Endothelial cell of umbilical vein (primary cell): ENCODE measurements at regions not wholly inside any gene's neighbourhood (a gene's known extent, or its start where the extent isn't known, plus 50 kb on each side); places are given as distances from the start of the nearest gene placed in this dataset.
"Not testable (repeated sequence)": the region's sequence is repeated elsewhere in the genome, so short reads cannot be mapped to it uniquely, and the experiment has no call there.

ENCODE experiments used
- BruUV-seq: library from RNA; stranded (reverse); fragments of 400-500 nt; replicated peaks from 2 replicates; lab custom pipeline; 2021; lab: Mats Ljungman, UMichigan
- CTCF ChIA-PET: fragments of 300-600, 350-600 bp; sonication (Branson Sonifier 250); formaldehyde crosslinking; loops from one replicate; lab custom pipeline; 2021; ENCODE audit warnings: antibody characterized with exemption, inconsistent platforms; lab: Charles Lee
- POLR2A ChIA-PET: fragments of 300-600, 350-600 bp; sonication (Branson Sonifier 250); formaldehyde crosslinking; loops from one replicate; lab custom pipeline; 2021; ENCODE audit warnings: antibody characterized with exemption, inconsistent platforms; lab: Charles Lee
- DNase-seq: peaks from one replicate; pipeline ENCODE4 v3.0.0-alpha.2; 2011; ENCODE audit warnings: low read depth, low spot score
- FAIRE-seq: peaks from 2 replicates; lab custom pipeline; 2011; peaks lifted over from hg19 to GRCh38; lab: Jason Lieb, UNC
- H2AFZ ChIP-seq: 2 replicates; pipeline ENCODE4 v1.6.0; 2012; ENCODE audit warnings: low read depth, low read length, control low read depth, inconsistent platforms
- H3K27ac ChIP-seq: 2 replicates; pipeline ENCODE4 v1.5.1; 2011; ENCODE audit warnings: low read depth, mild to moderate bottlenecking, control low read depth, low read length, moderate library complexity; ENCODE audit not compliant: insufficient read depth
- H3K27me3 ChIP-seq, 2 experiments: 2 replicates each; pipeline versions ENCODE4 v1.6.0 to v1.6.1; 2011; ENCODE audit warnings: low read length in 2 of 2, mixed read lengths in 1 of 2; ENCODE audit not compliant: control insufficient read depth in 2 of 2, insufficient read depth in 2 of 2
- H3K36me3 ChIP-seq, 2 experiments: 2 replicates in 1 of 2; 3 replicates in 1 of 2; pipeline ENCODE4 v1.5.1; 2011; ENCODE audit warnings: low read length in 2 of 2, mild to moderate bottlenecking in 1 of 2, moderate library complexity in 1 of 2; ENCODE audit not compliant: control insufficient read depth in 2 of 2, insufficient read depth in 2 of 2; ENCODE audit errors: extremely low read depth in 1 of 2
- H3K4me1 ChIP-seq: 3 replicates; pipeline ENCODE4 v1.5.1; 2011; ENCODE audit warnings: mild to moderate bottlenecking, low read length; ENCODE audit not compliant: control insufficient read depth, insufficient read depth; ENCODE audit errors: extremely low read depth
- H3K4me2 ChIP-seq: 2 replicates; pipeline ENCODE4 v1.6.1; 2011; ENCODE audit warnings: low read length, control low read depth, mixed read lengths; ENCODE audit not compliant: insufficient read depth
- H3K4me3 ChIP-seq, 3 experiments: fragments of 200-600 bp in 1 of 3; sonication (generic), shearing (Covaris generic) in 1 of 3; replicated peaks in 1 of 3; 2 replicates each; pipeline ENCODE4 v1.5.1; 2011 to 2016; ENCODE audit warnings: control low read depth in 3 of 3, low read length in 3 of 3, mild to moderate bottlenecking in 2 of 3, inconsistent platforms in 1 of 3, low read depth in 1 of 3, moderate library complexity in 1 of 3; ENCODE audit not compliant: insufficient read depth in 1 of 3
- H3K79me2 ChIP-seq: 2 replicates; pipeline ENCODE4 v1.6.0; 2012; ENCODE audit warnings: low read length, inconsistent platforms; ENCODE audit not compliant: control insufficient read depth, insufficient read depth
- H3K9ac ChIP-seq: replicated peaks from 2 replicates; pipeline ENCODE3; 2011; ENCODE audit warnings: low read length, control low read depth; ENCODE audit not compliant: insufficient read depth; ENCODE audit errors: extremely low read depth
- H3K9me1 ChIP-seq: replicated peaks from 3 replicates; pipeline ENCODE4 v1.6.0; 2011; ENCODE audit warnings: mild to moderate bottlenecking, low read length; ENCODE audit not compliant: control insufficient read depth, insufficient read depth; ENCODE audit errors: extremely low read depth
- H3K9me3 ChIP-seq: replicated peaks from 2 replicates; pipeline ENCODE4 v1.5.1; 2012; ENCODE audit warnings: low read length, inconsistent platforms; ENCODE audit not compliant: control insufficient read depth, insufficient read depth
- H4K20me1 ChIP-seq: replicated peaks from 2 replicates; pipeline ENCODE3; 2011; ENCODE audit warnings: mild to moderate bottlenecking, low read length; ENCODE audit not compliant: control insufficient read depth, insufficient read depth; ENCODE audit errors: extremely low read depth
- CTCF ChIP-seq, 2 donors: IDR thresholded peaks; 1 replicate in 1 of 2; 2 replicates in 1 of 2; pipeline ENCODE4 v1.5.1; 2011; ENCODE audit warnings: low read length in 2 of 2, mild to moderate bottlenecking in 2 of 2, moderate library complexity in 2 of 2, control low read depth in 1 of 2, inconsistent platforms in 1 of 2, low read depth in 1 of 2; ENCODE audit not compliant: insufficient read depth in 1 of 2; ENCODE audit errors: extremely low read depth in 1 of 2
- EZH2 ChIP-seq: IDR thresholded peaks from 2 replicates; pipeline ENCODE4 v1.6.1; 2012; ENCODE audit warnings: borderline replicate concordance, low read depth, mild to moderate bottlenecking, moderate library complexity, low read length, inconsistent platforms; ENCODE audit not compliant: severe bottlenecking
- FOS ChIP-seq: IDR thresholded peaks from 2 replicates; pipeline ENCODE4 v1.6.1; 2011; ENCODE audit warnings: mild to moderate bottlenecking, low read length, moderate library complexity, borderline replicate concordance; ENCODE audit not compliant: insufficient read depth
- GATA2 ChIP-seq: IDR thresholded peaks from 2 replicates; pipeline ENCODE4 v1.7.0; 2011; ENCODE audit warnings: low read depth, mild to moderate bottlenecking, moderate library complexity, mixed read lengths, low read length; ENCODE audit not compliant: insufficient read length, insufficient read depth
- JUN ChIP-seq: IDR thresholded peaks from 2 replicates; pipeline ENCODE4 v1.6.1; 2011; ENCODE audit warnings: borderline replicate concordance, low read depth; ENCODE audit not compliant: insufficient read length, insufficient read depth
- MAX ChIP-seq: IDR thresholded peaks from 2 replicates; pipeline ENCODE4 v1.6.1; 2011; ENCODE audit not compliant: insufficient read depth, insufficient read length
- MYC ChIP-seq: IDR thresholded peaks from one replicate; pipeline ENCODE4 v1.6.1; 2011; ENCODE audit warnings: mild to moderate bottlenecking, low read depth, low read length
- POLR2A ChIP-seq: IDR thresholded peaks from 2 replicates; pipeline ENCODE4 v1.6.1; 2012; ENCODE audit warnings: low read depth, mild to moderate bottlenecking, control low read depth, low read length
- POLR2AphosphoS5 ChIP-seq: IDR thresholded peaks from 2 replicates; pipeline ENCODE4 v1.6.1; 2012; ENCODE audit warnings: low read depth, mild to moderate bottlenecking, control low read depth, low read length, moderate library complexity; ENCODE audit not compliant: insufficient read depth
- dilution Hi-C: fragments of 300-500 bp; cut with MboI; formaldehyde crosslinking; loops from one replicate; pipeline ENCODE4 v1.15.0; 2019; ENCODE audit warnings: low sequenced_read_pairs; ENCODE audit not compliant: extremely low pct_ligation_motif_present
- intact Hi-C: fragments of 100-400 bp; cut with micrococcal nuclease; formaldehyde crosslinking; loops from one replicate; pipeline ENCODE4 v1.10.0; 2022

GRCh38 chr9:115891929-115892328, 261.7 kb upstream of the PAPPA start:
- FAIRE-seq = no peak
- Histone ChIP-seq H3K36me3 (no peaks in the 10 kb centered on the region), H3K79me2 (no peaks in the 10 kb centered on the region), H2AFZ (no peak overlapping the region), H3K27ac (no peak overlapping the region), H3K4me2 (no peak overlapping the region), H4K20me1 (no peaks in the 10 kb centered on the region), H3K9me3 (no peaks in the 10 kb centered on the region), H3K27me3 (no peaks in the 10 kb centered on the region), H3K4me1 (no peaks in the 10 kb centered on the region), H3K9ac (no peak overlapping the region), H3K9me1 (no peaks in the 10 kb centered on the region), H3K4me3 (no peak overlapping the region)
- POLR2A ChIA-PET = no interaction called here
- BruUV-seq = no TSS peak
- intact Hi-C loops (no loop called here), dilution Hi-C loops (no loop called here)
- no peak for DNase-seq
- no peak for TF ChIP-seq CTCF (IDR thresholded peaks at IDR 0.05; ENCODE audit: extremely low read depth in 1 of 2, insufficient read depth in 1 of 2, low read depth in 1 of 2, low read length in 2 of 2)
- no peak for TF ChIP-seq MYC
- TF ChIP-seq MAX = no peak
- TF ChIP-seq JUN = no peak
- no peak for TF ChIP-seq EZH2
- no peak for TF ChIP-seq GATA2
- no peak for TF ChIP-seq POLR2A
- no peak for TF ChIP-seq POLR2AphosphoS5
- TF ChIP-seq FOS = no peak
- CTCF ChIA-PET = no interaction called here

GRCh38 chr9:115898478-115898877, 255.1 kb upstream of the PAPPA start:
- H3K9me3 ChIP-seq, H3K79me2 ChIP-seq, POLR2A ChIA-PET, H3K4me2 ChIP-seq, H3K4me1 ChIP-seq, intact Hi-C loops, H3K9me1 ChIP-seq, FAIRE-seq, BruUV-seq, CTCF ChIA-PET, dilution Hi-C loops, H4K20me1 ChIP-seq, H3K36me3 ChIP-seq, H2AFZ ChIP-seq, H3K4me3 ChIP-seq, DNase-seq, H3K27me3 ChIP-seq, H3K27ac ChIP-seq, H3K9ac ChIP-seq: not testable (repeated sequence)
